Skeletal muscle satellite cell (primary cell): ENCODE measurements at regions not wholly inside any gene's neighbourhood (a gene's known extent, or its start where the extent isn't known, plus 50 kb on each side); places are given as distances from the start of the nearest gene placed in this dataset.
"Not testable (repeated sequence)": the region's sequence is repeated elsewhere in the genome, so short reads cannot be mapped to it uniquely, and the experiment has no call there.

Source experiments
- H3K27me3 ChIP-seq: 2 replicates; pipeline ENCODE4 v1.7.0; 2013; ENCODE audit warnings: low read length; ENCODE audit not compliant: control insufficient read depth, insufficient read depth
- H3K36me3 ChIP-seq: 2 replicates; pipeline ENCODE4 v1.7.0; 2013; ENCODE audit warnings: mild to moderate bottlenecking, control low read depth, low read length; ENCODE audit not compliant: insufficient read depth
- H3K4me1 ChIP-seq: 2 replicates; pipeline ENCODE4 v1.7.0; 2013; ENCODE audit warnings: low read length; ENCODE audit not compliant: control insufficient read depth, insufficient read depth
- H3K4me2 ChIP-seq: 2 replicates; pipeline ENCODE4 v1.7.0; 2013; ENCODE audit warnings: mild to moderate bottlenecking, low read length
- H3K4me3 ChIP-seq: 2 replicates; pipeline ENCODE4 v1.7.0; 2013; ENCODE audit warnings: low read length
- H3K9ac ChIP-seq: 2 replicates; pipeline ENCODE4 v1.7.0; 2013; ENCODE audit warnings: mild to moderate bottlenecking, low read depth, low read length, moderate library complexity
- H3K9me3 ChIP-seq: replicated peaks from 2 replicates; pipeline ENCODE4 v1.7.0; 2013; ENCODE audit warnings: mild to moderate bottlenecking, control low read depth, low read length

DNA sequence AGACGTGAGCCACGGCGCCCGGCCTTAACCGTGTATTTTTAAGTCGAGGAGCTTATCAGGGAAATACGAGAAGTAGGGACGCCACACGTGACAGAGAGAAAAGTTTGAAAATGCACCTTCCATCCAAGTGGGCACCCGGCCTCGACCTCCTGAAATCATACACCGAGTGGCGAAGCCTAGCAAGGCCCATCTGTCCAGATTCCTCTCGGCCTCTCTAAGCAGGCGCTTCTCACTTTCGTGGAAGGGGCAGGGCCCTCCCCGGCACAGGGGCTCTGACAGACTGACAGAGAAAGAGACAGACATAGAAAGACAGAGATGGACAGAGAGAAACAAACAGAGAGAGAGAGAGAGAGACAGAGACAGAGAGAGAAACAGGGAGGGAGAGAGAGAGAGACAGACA, 1950.0 kb upstream of the DEFB115 start:
- not testable (repeated sequence) for H3K9ac ChIP-seq, H3K27me3 ChIP-seq, H3K4me1 ChIP-seq, H3K9me3 ChIP-seq, H3K4me2 ChIP-seq, H3K36me3 ChIP-seq, H3K4me3 ChIP-seq

DNA sequence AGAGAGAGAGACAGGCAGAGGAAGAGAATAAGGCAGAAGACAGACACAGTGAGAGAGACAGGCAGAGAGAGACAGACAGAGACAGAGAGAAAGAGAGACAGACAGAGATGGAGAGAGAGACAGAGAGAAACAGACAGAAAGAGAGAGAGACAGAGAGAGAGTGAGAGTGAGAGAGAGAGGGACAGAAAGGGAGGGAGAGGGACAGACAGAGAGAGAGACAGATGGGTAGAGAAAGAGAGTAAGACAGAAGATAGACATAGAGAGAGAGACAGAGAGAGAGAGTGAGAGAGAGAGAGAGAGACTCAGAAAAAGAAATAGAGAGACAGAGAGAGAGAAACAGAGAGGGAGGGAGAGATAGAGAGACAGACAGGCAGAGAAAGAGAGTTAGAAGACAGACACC, 1948.5 kb upstream of the DEFB115 start:
- H3K9me3 ChIP-seq, H3K27me3 ChIP-seq, H3K9ac ChIP-seq, H3K4me2 ChIP-seq, H3K36me3 ChIP-seq, H3K4me1 ChIP-seq, H3K4me3 ChIP-seq: not testable (repeated sequence)

DNA sequence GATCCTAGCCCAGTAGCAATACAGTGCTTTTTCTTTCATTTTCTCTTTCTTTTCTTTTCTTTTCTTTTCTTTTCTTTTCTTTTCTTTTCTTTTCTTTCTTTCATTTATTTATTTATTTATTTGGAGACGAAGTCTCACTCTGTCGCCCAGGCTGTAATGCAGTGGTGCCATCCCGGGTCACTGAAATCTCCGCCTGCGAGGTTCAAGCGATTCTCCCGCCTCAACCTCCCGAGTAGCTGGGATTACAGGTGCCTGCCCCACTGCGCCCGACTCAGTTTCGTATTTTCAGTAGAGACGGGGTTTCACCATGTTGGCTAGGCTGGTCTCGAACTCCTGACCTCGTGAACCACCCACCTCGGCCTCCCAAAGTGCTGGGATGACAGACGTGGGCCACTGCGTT, 1948.0 kb upstream of the DEFB115 start:
- H3K4me2 ChIP-seq, H3K4me3 ChIP-seq, H3K9ac ChIP-seq, H3K9me3 ChIP-seq, H3K27me3 ChIP-seq, H3K4me1 ChIP-seq, H3K36me3 ChIP-seq: not testable (repeated sequence)

DNA sequence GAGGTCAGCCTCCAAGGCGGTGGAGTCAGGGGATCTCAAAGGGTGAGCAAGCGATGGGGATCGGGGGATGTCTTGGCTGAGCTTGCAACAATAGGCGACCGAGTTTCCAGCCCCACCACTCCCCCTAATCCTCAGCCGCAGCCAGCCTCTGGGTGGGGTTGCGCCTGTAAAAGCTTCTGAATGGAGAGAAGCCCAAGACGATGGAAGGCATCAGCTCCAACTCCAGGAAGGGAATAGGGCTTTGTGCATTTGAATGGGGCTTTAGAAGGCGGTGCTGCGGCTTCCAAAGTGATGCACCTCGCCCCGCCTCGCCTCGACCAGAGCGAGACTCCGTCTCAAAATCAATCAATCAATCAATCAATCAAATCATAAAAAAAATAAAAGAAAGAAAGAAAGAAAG, 1946.4 kb upstream of the DEFB115 start:
- H3K27me3 ChIP-seq, H3K4me1 ChIP-seq, H3K9ac ChIP-seq, H3K9me3 ChIP-seq, H3K4me2 ChIP-seq, H3K4me3 ChIP-seq, H3K36me3 ChIP-seq: not testable (repeated sequence)

DNA sequence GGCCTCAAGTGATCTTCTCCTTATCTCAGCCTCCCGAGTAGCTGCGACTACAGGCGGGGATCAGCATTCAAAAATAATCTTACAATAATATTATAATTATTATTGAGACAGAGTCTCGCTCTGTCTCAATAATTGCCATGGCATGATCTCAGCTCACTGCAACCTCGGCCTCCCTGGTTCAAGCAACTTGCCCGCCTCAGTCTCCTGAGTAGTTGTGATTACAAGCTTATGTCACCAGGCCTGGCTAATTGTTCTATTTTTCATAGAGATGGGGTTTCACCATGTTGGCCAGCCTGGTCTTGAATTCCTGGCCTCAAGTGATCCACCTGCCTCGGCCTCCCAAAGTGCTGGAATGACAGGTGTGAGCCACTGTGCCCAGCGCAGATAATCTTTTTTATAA, 1944.8 kb upstream of the DEFB115 start:
- not testable (repeated sequence) for H3K4me3 ChIP-seq, H3K4me2 ChIP-seq, H3K4me1 ChIP-seq, H3K9ac ChIP-seq, H3K27me3 ChIP-seq, H3K9me3 ChIP-seq, H3K36me3 ChIP-seq

DNA sequence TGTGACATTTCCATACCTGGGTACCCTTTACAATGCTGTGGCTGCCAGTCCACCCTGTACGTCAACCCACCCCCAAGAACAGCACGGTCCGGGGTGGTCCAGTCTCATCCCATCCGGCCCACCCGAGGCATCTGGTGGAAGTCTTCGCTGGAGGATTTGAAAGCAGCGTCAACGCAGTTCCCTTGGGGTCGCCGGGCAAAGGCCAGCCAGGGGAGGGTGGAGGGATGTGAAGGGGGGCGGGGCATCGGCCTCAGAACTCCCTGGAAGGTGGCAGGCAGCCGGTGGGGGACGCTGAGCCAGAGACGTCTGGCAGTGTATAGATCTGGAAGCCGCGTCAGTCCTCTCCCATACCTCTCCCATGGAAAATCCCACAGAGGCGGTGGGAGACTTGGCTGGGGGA, 1944.0 kb upstream of the DEFB115 start:
- Histone ChIP-seq H3K27me3 (no peaks in the 10 kb centered on the region), H3K9ac (no peak overlapping the region), H3K36me3 (no peaks in the 10 kb centered on the region), H3K4me3 (no peak overlapping the region), H3K9me3 (no peaks in the 10 kb centered on the region), H3K4me2 (no peak overlapping the region), H3K4me1 (no peaks in the 10 kb centered on the region)

DNA sequence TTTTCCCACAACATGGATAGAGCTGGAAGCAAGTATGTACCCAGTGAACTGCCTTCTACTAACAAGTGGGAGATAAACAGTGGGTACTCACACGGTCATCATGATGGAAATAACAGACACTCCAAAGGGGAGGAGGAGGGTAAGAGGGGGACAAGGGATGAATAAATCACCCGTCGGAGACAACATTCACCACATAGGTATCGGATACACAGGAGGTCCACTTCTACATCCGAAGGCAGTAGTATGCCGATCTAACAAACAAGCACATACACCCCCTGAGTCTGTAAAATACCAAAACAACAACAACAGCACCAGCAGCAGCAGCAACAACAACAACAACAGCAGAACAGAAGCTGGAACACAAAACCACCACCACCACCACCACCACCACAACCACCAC, 1943.2 kb upstream of the DEFB115 start:
- H3K4me1 ChIP-seq: no peaks in the 10 kb centered on the region
- no peaks in the 10 kb centered on the region for H3K27me3 ChIP-seq
- no peak overlapping the region for H3K4me3 ChIP-seq
- H3K36me3 ChIP-seq: no peaks in the 10 kb centered on the region
- no peak overlapping the region for H3K4me2 ChIP-seq
- H3K9ac ChIP-seq: no peak overlapping the region
- no peaks in the 10 kb centered on the region for H3K9me3 ChIP-seq

DNA sequence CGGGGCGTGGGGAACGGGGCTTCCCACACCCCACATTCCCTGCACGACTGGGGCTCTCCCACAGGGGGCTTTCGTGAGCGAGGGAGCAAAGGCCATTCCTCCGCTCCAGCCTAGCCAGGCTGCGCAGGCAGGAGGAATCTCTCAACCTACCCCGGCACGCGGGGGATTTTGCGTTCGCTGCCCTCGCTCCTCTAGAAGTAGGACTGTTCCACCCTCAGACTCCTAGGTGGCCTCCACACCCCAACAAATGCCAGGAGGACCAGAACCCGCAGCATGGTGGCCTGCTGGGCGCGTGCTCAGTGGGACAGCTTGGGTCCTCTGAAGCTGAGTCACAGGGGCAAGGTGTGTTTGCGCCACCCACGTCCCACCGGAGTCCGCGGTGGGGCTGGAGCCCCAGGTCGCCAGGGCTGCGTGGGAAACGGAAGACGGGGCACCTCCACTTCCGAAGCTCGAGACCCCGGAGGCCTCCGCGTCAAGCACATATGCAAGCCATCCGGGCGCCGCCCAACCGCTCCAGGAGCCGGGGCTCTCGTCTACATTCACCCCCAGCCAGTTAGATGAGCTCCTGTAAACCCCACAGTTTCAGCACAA, 1938.5 kb upstream of the DEFB115 start:
- Histone ChIP-seq H3K9ac (no peak overlapping the region), H3K4me1 (no peaks in the 10 kb centered on the region), H3K4me3 (no peak overlapping the region), H3K36me3 (no peaks in the 10 kb centered on the region), H3K4me2 (no peak overlapping the region), H3K27me3 (no peaks in the 10 kb centered on the region), H3K9me3 (no peaks in the 10 kb centered on the region)

DNA sequence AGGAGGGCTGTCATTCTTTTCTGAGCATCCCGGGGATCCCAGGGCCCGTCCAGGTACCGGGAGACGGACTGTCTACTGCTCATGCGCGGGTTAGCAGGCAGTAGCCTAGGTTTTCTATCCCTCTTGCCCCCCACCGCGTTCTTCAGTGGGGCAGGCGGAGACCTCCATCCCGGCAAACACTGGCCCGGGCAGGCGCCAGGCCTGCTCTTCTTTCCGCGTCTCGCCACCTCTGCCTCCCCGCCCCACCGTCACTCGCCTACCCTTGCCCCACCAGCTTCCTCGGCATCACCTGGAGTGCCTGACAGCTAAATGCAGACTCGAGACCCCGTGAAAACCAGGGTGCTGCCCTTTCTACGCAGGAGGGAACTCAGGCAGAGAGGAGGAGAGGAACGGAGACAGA, 1937.7 kb upstream of the DEFB115 start:
- Histone ChIP-seq H3K4me2 (no peak overlapping the region), H3K9me3 (no peaks in the 10 kb centered on the region), H3K36me3 (no peaks in the 10 kb centered on the region), H3K4me3 (no peak overlapping the region), H3K27me3 (no peaks in the 10 kb centered on the region), H3K9ac (no peak overlapping the region), H3K4me1 (no peaks in the 10 kb centered on the region)

DNA sequence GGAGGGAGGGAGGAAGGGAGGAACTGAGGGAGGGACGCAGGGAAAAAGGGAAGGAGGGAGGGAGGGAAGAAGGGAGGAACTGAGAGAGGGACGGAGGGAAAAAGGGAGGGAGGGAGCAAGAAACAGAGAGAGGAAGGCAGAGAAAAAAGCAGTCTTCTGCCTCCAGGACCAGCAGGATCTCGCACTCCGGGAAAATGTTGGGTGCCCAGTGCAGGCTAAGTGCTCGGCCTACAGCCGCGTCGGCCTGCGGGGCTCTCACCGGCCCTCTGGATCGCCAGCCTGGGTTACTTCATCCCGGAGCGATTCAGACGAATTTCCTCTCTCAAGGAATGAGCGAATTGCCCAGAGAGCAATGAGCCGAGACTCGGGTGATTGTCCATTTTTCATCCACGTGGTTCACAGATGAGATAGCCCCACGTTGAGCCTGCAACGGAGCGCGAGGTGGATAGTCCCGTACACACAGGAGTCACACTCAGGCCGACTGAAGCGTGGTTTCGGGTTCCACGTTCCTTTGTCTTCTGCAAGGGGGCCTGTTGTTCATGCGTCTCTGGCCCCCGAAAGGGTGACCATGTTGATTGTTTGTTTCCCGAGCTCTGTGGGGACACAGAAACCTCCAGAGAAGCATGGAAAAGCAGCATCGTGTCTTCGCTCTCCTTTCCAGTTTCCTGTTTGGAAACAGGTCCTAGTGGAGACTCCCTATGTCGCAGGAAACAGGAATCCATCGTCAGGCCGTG, 1937.1 kb upstream of the DEFB115 start:
- H3K4me1 ChIP-seq, H3K9me3 ChIP-seq, H3K4me3 ChIP-seq, H3K9ac ChIP-seq, H3K27me3 ChIP-seq, H3K4me2 ChIP-seq, H3K36me3 ChIP-seq: not testable (repeated sequence)

DNA sequence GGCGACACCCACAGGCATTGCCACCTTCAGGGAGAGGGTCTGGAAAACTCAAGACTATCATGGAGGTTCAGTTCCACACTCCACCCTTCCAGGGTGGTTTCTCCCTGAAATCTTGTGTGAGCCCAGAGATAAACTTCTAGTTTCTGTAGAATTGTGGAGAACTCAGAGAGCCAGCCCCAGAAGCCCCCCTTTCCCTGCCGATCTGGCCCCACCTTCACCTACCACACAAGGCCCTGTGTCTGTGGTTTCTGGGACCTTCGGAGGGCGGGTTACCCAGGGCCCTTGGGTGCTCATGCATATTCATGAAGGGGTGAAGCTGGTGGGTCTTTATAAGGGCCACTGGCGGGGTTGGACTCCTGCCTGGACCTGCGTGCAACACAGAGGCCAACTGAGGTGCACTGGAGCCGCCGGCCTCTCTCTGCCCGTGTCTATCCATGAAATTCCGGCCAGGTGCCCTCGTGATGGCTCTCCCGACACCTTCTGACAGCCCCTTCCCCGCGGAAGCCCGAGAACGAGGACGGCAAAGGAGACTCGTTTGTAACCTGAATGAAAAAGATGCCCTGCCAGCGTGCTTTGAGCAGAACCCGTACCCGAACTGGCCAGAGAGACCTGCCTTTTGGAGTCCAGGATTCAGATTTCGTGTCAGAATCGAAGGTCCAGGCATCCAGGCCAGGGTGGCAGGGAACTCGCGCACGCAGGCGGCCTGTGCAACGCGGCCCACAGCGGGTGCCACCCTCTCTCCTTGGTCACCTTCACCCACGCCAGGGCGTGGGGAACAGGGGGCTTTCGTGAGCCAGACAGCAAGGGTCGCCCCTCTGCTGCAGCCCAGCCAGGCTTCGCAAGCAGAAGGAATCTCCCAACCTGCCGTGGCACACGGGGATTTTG, 1933.6 kb upstream of the DEFB115 start:
- not testable (repeated sequence) for H3K4me3 ChIP-seq, H3K9ac ChIP-seq, H3K27me3 ChIP-seq, H3K36me3 ChIP-seq, H3K4me2 ChIP-seq, H3K4me1 ChIP-seq
- H3K9me3 ChIP-seq: peaks cover 11% of the 10 kb centered on the region
